ENCODE measurements at regions not wholly inside any gene's neighbourhood (a gene's known extent, or its start where the extent isn't known, plus 50 kb on each side); places are given as distances from the start of the nearest gene placed in this dataset.

GRCh38 chr5:173411791-173412555 lies 83.8 kb upstream of the STC2 start:
- no peak for TF ChIP-seq POLR2A (IDR thresholded peaks at IDR 0.05; ENCODE audit: low read depth, low read length)
- no peak for TF ChIP-seq POLR2AphosphoS5 (IDR thresholded peaks at IDR 0.05; ENCODE audit: low read depth, low read length)
